H1 (cell line): ENCODE measurements at regions not wholly inside any gene's neighbourhood (a gene's known extent, or its start where the extent isn't known, plus 50 kb on each side); places are given as distances from the start of the nearest gene placed in this dataset.

ENCODE experiments used
- CTCF ChIA-PET: fragments of 300-600 bp; sonication (Branson Sonifier 250); formaldehyde crosslinking; loops from one replicate; lab custom pipeline; 2021; ENCODE audit not compliant: partially characterized antibody; lab: Charles Lee
- POLR2A ChIA-PET: fragments of 300-600 bp; sonication (Branson Sonifier 250); formaldehyde crosslinking; loops from one replicate; lab custom pipeline; 2021; ENCODE audit warnings: inconsistent platforms; ENCODE audit not compliant: partially characterized antibody; lab: Charles Lee
- DNase-seq, 2 experiments: peaks; one replicate each; pipeline versions ENCODE4 v3.0.0 to v3.0.0-alpha.2; 2010 to 2022; ENCODE audit warnings: low spot score in 2 of 2, low read depth in 1 of 2, mixed read lengths in 1 of 2
- FAIRE-seq: peaks from 2 replicates; lab custom pipeline; 2011; peaks lifted over from hg19 to GRCh38; lab: Jason Lieb, UNC
- H2AFZ ChIP-seq: 2 replicates; pipeline ENCODE4 v1.8.1; 2012; ENCODE audit warnings: low read length, inconsistent platforms
- H2AK5ac ChIP-seq: 2 replicates; pipeline ENCODE4 v1.6.1; 2013; ENCODE audit warnings: low read depth, low read length
- H2BK120ac ChIP-seq: replicated peaks from 2 replicates; pipeline ENCODE3; 2013; ENCODE audit warnings: low read depth, low read length, inconsistent platforms
- H2BK12ac ChIP-seq: 2 replicates; pipeline ENCODE4 v1.6.1; 2013; ENCODE audit warnings: low read depth, low read length
- H2BK15ac ChIP-seq: 2 replicates; pipeline ENCODE4 v1.6.1; 2013; ENCODE audit warnings: low read length
- H2BK20ac ChIP-seq: 2 replicates; pipeline ENCODE4 v1.6.1; 2013; ENCODE audit warnings: low read length
- H2BK5ac ChIP-seq: 2 replicates; pipeline ENCODE4 v1.6.1; 2013; ENCODE audit warnings: low read depth, low read length
- H3K14ac ChIP-seq: 2 replicates; pipeline ENCODE4 v1.6.1; 2013; ENCODE audit warnings: inconsistent platforms; ENCODE audit not compliant: insufficient read length
- H3K18ac ChIP-seq: 2 replicates; pipeline ENCODE4 v1.6.1; 2013; ENCODE audit warnings: low read length; ENCODE audit errors: extremely low read depth
- H3K23ac ChIP-seq: 2 replicates; pipeline ENCODE4 v1.6.1; 2013; ENCODE audit warnings: inconsistent platforms; ENCODE audit not compliant: insufficient read length
- H3K23me2 ChIP-seq: 2 replicates; pipeline ENCODE4 v1.6.1; 2013; ENCODE audit warnings: low read depth, low read length
- H3K27ac ChIP-seq: 2 replicates; pipeline ENCODE4 v1.6.1; 2011; ENCODE audit warnings: low read depth, low read length, inconsistent platforms
- H3K27me3 ChIP-seq, 4 experiments: replicated peaks in 1 of 4; 1 replicate in 1 of 4; 2 replicates in 3 of 4; pipeline versions ENCODE4 v1.6.1 to v1.8.1; 2011 to 2013; ENCODE audit warnings: low read length in 3 of 4, mild to moderate bottlenecking in 3 of 4, inconsistent platforms in 2 of 4, mixed read lengths in 2 of 4, moderate library complexity in 1 of 4; ENCODE audit not compliant: control insufficient read depth in 3 of 4, insufficient read depth in 3 of 4; ENCODE audit errors: extremely low read depth in 1 of 4
- H3K36me3 ChIP-seq, 4 experiments: 2 replicates each; pipeline versions ENCODE4 v1.6.1 to v1.8.1; 2011 to 2013; ENCODE audit warnings: mild to moderate bottlenecking in 4 of 4, low read length in 3 of 4, moderate library complexity in 2 of 4, control low read depth in 1 of 4, inconsistent platforms in 1 of 4; ENCODE audit not compliant: insufficient read depth in 4 of 4, control insufficient read depth in 2 of 4
- H3K4ac ChIP-seq: replicated peaks from 2 replicates; pipeline ENCODE3; 2013; ENCODE audit warnings: low read length, low read depth, mixed read lengths, inconsistent platforms; ENCODE audit not compliant: insufficient read length
- H3K4me1 ChIP-seq, 4 experiments: replicated peaks in 1 of 4; 1 replicate in 1 of 4; 2 replicates in 3 of 4; pipeline versions ENCODE4 v1.6.1 to v1.8.1; 2011 to 2013; ENCODE audit warnings: low read length in 3 of 4, inconsistent platforms in 2 of 4, mixed read lengths in 1 of 4; ENCODE audit not compliant: insufficient read depth in 4 of 4, control insufficient read depth in 3 of 4
- H3K4me2 ChIP-seq, 2 experiments: 2 replicates each; pipeline versions ENCODE4 v1.6.1 to v1.8.1; 2011 to 2013; ENCODE audit warnings: low read depth in 2 of 2, low read length in 2 of 2, control low read depth in 1 of 2, inconsistent platforms in 1 of 2, mild to moderate bottlenecking in 1 of 2; ENCODE audit not compliant: insufficient read depth in 1 of 2
- H3K4me3 ChIP-seq, 4 experiments: fragments of 200-600, 300-600 bp in 1 of 4; sonication (generic), shearing (Covaris generic), sonication (Bioruptor Twin) in 1 of 4; 2 replicates each; pipeline versions ENCODE4 v1.5.1 to v1.8.1; 2011 to 2016; ENCODE audit warnings: low read length in 4 of 4, low read depth in 3 of 4, control low read depth in 2 of 4, inconsistent platforms in 2 of 4, mild to moderate bottlenecking in 2 of 4, mixed read lengths in 1 of 4, moderate library complexity in 1 of 4; ENCODE audit not compliant: insufficient read depth in 2 of 4; ENCODE audit errors: extremely low read depth in 1 of 4
- H3K56ac ChIP-seq: replicated peaks from 2 replicates; pipeline ENCODE3; 2013; ENCODE audit warnings: low read depth, mild to moderate bottlenecking, mixed read lengths, low read length, inconsistent platforms; ENCODE audit not compliant: insufficient read length
- H3K79me1 ChIP-seq: 2 replicates; pipeline ENCODE4 v1.6.1; 2013; ENCODE audit warnings: low read depth, low read length, control low read depth
- H3K79me2 ChIP-seq, 2 experiments: 2 replicates each; pipeline versions ENCODE4 v1.6.1 to v1.8.1; 2012 to 2013; ENCODE audit warnings: low read length in 2 of 2, mild to moderate bottlenecking in 2 of 2, inconsistent platforms in 1 of 2; ENCODE audit not compliant: insufficient read depth in 2 of 2, control insufficient read depth in 1 of 2
- H3K9ac ChIP-seq, 4 experiments: replicated peaks in 1 of 4; 1 replicate in 1 of 4; 2 replicates in 3 of 4; pipeline versions ENCODE4 v1.6.1 to v1.8.1; 2011 to 2013; ENCODE audit warnings: low read depth in 3 of 4, low read length in 3 of 4, control low read depth in 2 of 4, mild to moderate bottlenecking in 2 of 4, moderate library complexity in 2 of 4, inconsistent platforms in 1 of 4; ENCODE audit errors: extremely low read depth in 1 of 4
- H3K9me3 ChIP-seq, 2 experiments: 2 replicates each; pipeline versions ENCODE4 v1.6.1 to v1.8.1; 2012 to 2013; ENCODE audit warnings: mild to moderate bottlenecking in 2 of 2, moderate library complexity in 2 of 2, control low read depth in 1 of 2, inconsistent platforms in 1 of 2, low read depth in 1 of 2, low read length in 1 of 2, mixed read lengths in 1 of 2; ENCODE audit not compliant: insufficient read depth in 2 of 2
- H4K20me1 ChIP-seq, 2 experiments: replicated peaks in 1 of 2; 2 replicates each; pipeline versions ENCODE3 to v1.8.1; 2011 to 2013; ENCODE audit warnings: inconsistent platforms in 2 of 2, low read length in 2 of 2, mild to moderate bottlenecking in 1 of 2; ENCODE audit not compliant: insufficient read depth in 2 of 2, control insufficient read depth in 1 of 2
- H4K5ac ChIP-seq: 2 replicates; pipeline ENCODE4 v1.6.1; 2013; ENCODE audit warnings: low read length, low read depth, mixed read lengths, inconsistent platforms; ENCODE audit not compliant: insufficient read length
- H4K8ac ChIP-seq: 2 replicates; pipeline ENCODE4 v1.8.0; 2013; ENCODE audit warnings: mild to moderate bottlenecking, moderate library complexity, low read length, inconsistent platforms; ENCODE audit not compliant: insufficient read depth; ENCODE audit errors: extremely low read depth
- H4K91ac ChIP-seq: replicated peaks from 2 replicates; pipeline ENCODE3; 2013; ENCODE audit warnings: low read length, mixed read lengths, inconsistent platforms; ENCODE audit not compliant: insufficient read length
- CBX8 ChIP-seq: fragments of 300-800, 300-1000 bp; sonication (generic); IDR thresholded peaks from 2 replicates; pipeline ENCODE4 v1.7.1; 2016; ENCODE audit warnings: low read depth, low read length, borderline replicate concordance
- EGR1 ChIP-seq: IDR thresholded peaks from 2 replicates; pipeline ENCODE4 v1.6.1; 2011; ENCODE audit warnings: low read depth, low read length, borderline replicate concordance
- EZH2 ChIP-seq: fragments of 200-600 bp; sonication (generic); IDR thresholded peaks from 2 replicates; pipeline ENCODE4 v1.7.1; 2012; ENCODE audit warnings: low read depth, mild to moderate bottlenecking, moderate library complexity, low read length, inconsistent platforms; ENCODE audit not compliant: severe bottlenecking
- GABPA ChIP-seq: IDR thresholded peaks from 2 replicates; pipeline ENCODE4 v1.6.1; 2011; ENCODE audit warnings: mild to moderate bottlenecking, low read length, moderate library complexity, borderline replicate concordance; ENCODE audit not compliant: insufficient read depth
- HDAC6 ChIP-seq: IDR thresholded peaks from one replicate; pipeline ENCODE4 v1.7.1; 2012; ENCODE audit warnings: low read depth, mild to moderate bottlenecking, inconsistent platforms, low read length, moderate library complexity
- JUN ChIP-seq: IDR thresholded peaks from 2 replicates; pipeline ENCODE4 v1.6.1; 2011; ENCODE audit warnings: low read depth, mild to moderate bottlenecking, improper control_type of control experiment, low read length
- PHF8 ChIP-seq: fragments of 200-600 bp; sonication (generic); conservative IDR thresholded peaks from 2 replicates; pipeline ENCODE4 v1.7.1; 2012; ENCODE audit warnings: low read depth, mild to moderate bottlenecking, inconsistent platforms, low read length, moderate library complexity
- POLR2A ChIP-seq, 2 experiments: IDR thresholded peaks; 1 replicate in 1 of 2; 2 replicates in 1 of 2; pipeline ENCODE4 v1.6.1; 2011; ENCODE audit warnings: low read depth in 2 of 2, low read length in 2 of 2, mild to moderate bottlenecking in 2 of 2; ENCODE audit errors: control extremely low read depth in 1 of 2
- RFX5 ChIP-seq: IDR thresholded peaks from 2 replicates; pipeline ENCODE4 v1.6.1; 2011; ENCODE audit warnings: low read depth, low read length, improper control_type of control experiment, borderline replicate concordance
- SIRT6 ChIP-seq: IDR thresholded peaks from one replicate; pipeline ENCODE4 v1.7.1; 2012; ENCODE audit warnings: low read length, inconsistent platforms
- SIX5 ChIP-seq: IDR thresholded peaks from 2 replicates; pipeline ENCODE4 v1.6.1; 2011; ENCODE audit warnings: mild to moderate bottlenecking, low read depth, low read length
- SP1 ChIP-seq: IDR thresholded peaks from 2 replicates; pipeline ENCODE4 v1.6.1; 2011; ENCODE audit warnings: low read depth, low read length
- WGBS, 2 experiments: shearing (Covaris generic) in 1 of 2; methylation state at CpG; one replicate each; pipeline versions ENCODE4 v1.1.6 to v1.1.7; 2013 to 2015; ENCODE audit warnings: low lambda C conversion rate in 2 of 2, mixed read lengths in 2 of 2, inconsistent platforms in 1 of 2, low coverage in 1 of 2, missing lambda C conversion rate in 1 of 2; ENCODE audit not compliant: insufficient replicate concordance in 2 of 2, insufficient coverage in 1 of 2, insufficient read length in 1 of 2; ENCODE audit errors: extremely low coverage in 1 of 2, missing lambda C conversion rate in 1 of 2; 5-methylcytosine and 5-hydroxymethylcytosine counted together
- TF ChIP-seq, protein P1 (sequence below), 3 experiments: IDR thresholded peaks; 1 replicate in 2 of 3; 2 replicates in 1 of 3; pipeline versions ENCODE4 v1.5.1 to v1.6.1; 2011; ENCODE audit warnings: low read length in 3 of 3, mild to moderate bottlenecking in 3 of 3, inconsistent platforms in 2 of 3, low read depth in 1 of 3, moderate library complexity in 1 of 3; ENCODE audit not compliant: insufficient read depth in 1 of 3; ENCODE audit errors: control extremely low read depth in 1 of 3

DNA sequence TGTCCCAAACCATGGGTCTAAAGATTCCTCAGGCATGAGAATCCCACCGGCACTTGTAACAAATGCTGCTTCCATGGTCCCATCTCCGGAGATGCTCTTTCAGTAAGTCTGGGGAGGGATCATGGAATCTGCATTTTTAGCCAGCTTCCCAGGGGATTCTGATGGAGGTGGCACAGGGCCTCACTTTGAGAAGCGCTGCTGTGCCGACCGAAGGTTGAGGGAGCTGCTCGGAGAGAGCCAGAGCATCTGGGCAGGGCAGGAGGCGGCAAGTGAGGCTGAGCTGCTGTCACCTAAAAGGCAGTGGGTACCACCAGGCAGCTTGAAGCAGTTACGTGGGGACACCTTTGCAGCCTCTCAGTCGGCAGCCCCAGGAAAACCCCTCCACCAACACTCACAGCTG lies 100.2 kb upstream of the CDYL start:
- FAIRE-seq (no peak), DNase-seq (peak in 1 of 2 experiments; percentile 30)
- H2BK20ac ChIP-seq, result no peak overlapping the region
- H3K4me3 ChIP-seq, result no peak overlapping the region
- H4K5ac ChIP-seq, result no peak overlapping the region
- H3K4me2 ChIP-seq, result no peak overlapping the region
- no peak overlapping the region for H3K23ac ChIP-seq
- H3K9me3 ChIP-seq, result no peaks in the 10 kb centered on the region
- H4K91ac ChIP-seq, result no peak overlapping the region
- H3K56ac ChIP-seq, result no peak overlapping the region
- H3K79me1 ChIP-seq, result no peaks in the 10 kb centered on the region
- H3K4me1 ChIP-seq, result peaks cover 0 to 6% (median 3%) of the 10 kb centered on the region in 4 experiments; a peak in 3 of 7 replicates
- H2BK120ac ChIP-seq, result no peak overlapping the region
- ChIA-PET POLR2A (interaction anchor here (1.5 kb wide), 1 partner anchor 13 kb away, joined by 3 read pairs; no protein-coding TSS in a partner anchor), CTCF (interaction anchor here (0.6 to 0.8 kb wide), 3 partner anchors 118 to 361 kb away, joined by 3 read pairs; no protein-coding TSS in a partner anchor)
- no peaks in the 10 kb centered on the region for H3K79me2 ChIP-seq
- no peak overlapping the region for H3K14ac ChIP-seq
- H3K9ac ChIP-seq, result no peak overlapping the region
- H4K20me1 ChIP-seq, result no peaks in the 10 kb centered on the region
- H4K8ac ChIP-seq, result no peak overlapping the region
- H3K4ac ChIP-seq, result no peak overlapping the region
- no peak for TF ChIP-seq HDAC6
- no peak for TF ChIP-seq POLR2A (IDR thresholded peaks at IDR 0.05; ENCODE audit: control extremely low read depth in 1 of 2, low read depth in 2 of 2, low read length in 2 of 2)
- no peak for TF ChIP-seq GABPA
- TF ChIP-seq, protein P1, sequence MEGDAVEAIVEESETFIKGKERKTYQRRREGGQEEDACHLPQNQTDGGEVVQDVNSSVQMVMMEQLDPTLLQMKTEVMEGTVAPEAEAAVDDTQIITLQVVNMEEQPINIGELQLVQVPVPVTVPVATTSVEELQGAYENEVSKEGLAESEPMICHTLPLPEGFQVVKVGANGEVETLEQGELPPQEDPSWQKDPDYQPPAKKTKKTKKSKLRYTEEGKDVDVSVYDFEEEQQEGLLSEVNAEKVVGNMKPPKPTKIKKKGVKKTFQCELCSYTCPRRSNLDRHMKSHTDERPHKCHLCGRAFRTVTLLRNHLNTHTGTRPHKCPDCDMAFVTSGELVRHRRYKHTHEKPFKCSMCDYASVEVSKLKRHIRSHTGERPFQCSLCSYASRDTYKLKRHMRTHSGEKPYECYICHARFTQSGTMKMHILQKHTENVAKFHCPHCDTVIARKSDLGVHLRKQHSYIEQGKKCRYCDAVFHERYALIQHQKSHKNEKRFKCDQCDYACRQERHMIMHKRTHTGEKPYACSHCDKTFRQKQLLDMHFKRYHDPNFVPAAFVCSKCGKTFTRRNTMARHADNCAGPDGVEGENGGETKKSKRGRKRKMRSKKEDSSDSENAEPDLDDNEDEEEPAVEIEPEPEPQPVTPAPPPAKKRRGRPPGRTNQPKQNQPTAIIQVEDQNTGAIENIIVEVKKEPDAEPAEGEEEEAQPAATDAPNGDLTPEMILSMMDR (IDR thresholded peaks at IDR 0.05; ENCODE audit: control extremely low read depth in 1 of 3, insufficient read depth in 1 of 3, low read depth in 1 of 3, low read length in 3 of 3), result no peak
- TF ChIP-seq PHF8, result no peak
- no peak for TF ChIP-seq SP1
- TF ChIP-seq SIRT6, result no peak
- TF ChIP-seq SIX5, result no peak
- no peak for TF ChIP-seq EGR1
- TF ChIP-seq JUN, result no peak
- no peak for TF ChIP-seq EZH2
- TF ChIP-seq RFX5, result no peak
- no peak for TF ChIP-seq CBX8
- H3K23me2 ChIP-seq, result no peaks in the 10 kb centered on the region
- no peak overlapping the region for H3K18ac ChIP-seq
- no peak overlapping the region for H3K27ac ChIP-seq
- no peak overlapping the region for H2AFZ ChIP-seq
- H2BK15ac ChIP-seq, result no peak overlapping the region
- no peaks in the 10 kb centered on the region for H3K36me3 ChIP-seq
- WGBS, 2 experiments, result 93% methylated on average over 9 of the region's 9 CpGs; no CpG with 5 or more reads in 1 of the 2 experiments
- H2BK12ac ChIP-seq, result no peak overlapping the region
- no peak overlapping the region for H2BK5ac ChIP-seq
- H3K27me3 ChIP-seq, result no peaks in the 10 kb centered on the region; a peak in 1 of 7 replicates
- H2AK5ac ChIP-seq, result no peak overlapping the region
